Transverse colon (tissue), 4 donors: ENCODE measurements at regions not wholly inside any gene's neighbourhood (a gene's known extent, or its start where the extent isn't known, plus 50 kb on each side); places are given as distances from the start of the nearest gene placed in this dataset.

ENCODE experiments used
- CTCF ChIP-seq, 5 experiments: fragments of 200-600 bp in 3 of 5; fragments of 450-650 bp in 2 of 5; sonication (generic) in 3 of 5; IDR thresholded peaks; 1 replicate in 2 of 5; 2 replicates in 3 of 5; pipeline ENCODE4 v1.5.1; 2016 to 2017; ENCODE audit warnings: antibody characterized with exemption in 5 of 5, inconsistent platforms in 3 of 5, mild to moderate bottlenecking in 2 of 5, moderate library complexity in 1 of 5
- EP300 ChIP-seq: sonication (generic); formaldehyde crosslinking; IDR thresholded peaks from one replicate; pipeline ENCODE4 v1.6.1; 2017; ENCODE audit warnings: antibody characterized with exemption, low read depth
- POLR2A ChIP-seq: fragments of 450-650 bp; IDR thresholded peaks from one replicate; pipeline ENCODE4 v1.6.1; 2016; ENCODE audit warnings: antibody characterized with exemption, mild to moderate bottlenecking, moderate library complexity
- POLR2AphosphoS5 ChIP-seq, 3 donors: sonication (generic); formaldehyde crosslinking; IDR thresholded peaks; one replicate each; pipeline ENCODE4 v1.6.1; 2016; ENCODE audit warnings: antibody characterized with exemption in 3 of 3

GRCh38 chr18:2391470-2391869, 179.8 kb downstream of the METTL4 start:
- TF ChIP-seq CTCF (IDR thresholded peaks at IDR 0.05) (no peak), POLR2A (no peak), POLR2AphosphoS5 (IDR thresholded peaks at IDR 0.05) (no peak), EP300 (no peak)
